HCEC 1CT (cell line): ENCODE measurements at regions not wholly inside any gene's neighbourhood (a gene's known extent, or its start where the extent isn't known, plus 50 kb on each side); places are given as distances from the start of the nearest gene placed in this dataset.
"Not testable (repeated sequence)": the region's sequence is repeated elsewhere in the genome, so short reads cannot be mapped to it uniquely, and the experiment has no call there.

ENCODE experiments used
- DNase-seq: peaks from one replicate; pipeline ENCODE4 v3.0.0-alpha.2; 2017

DNA sequence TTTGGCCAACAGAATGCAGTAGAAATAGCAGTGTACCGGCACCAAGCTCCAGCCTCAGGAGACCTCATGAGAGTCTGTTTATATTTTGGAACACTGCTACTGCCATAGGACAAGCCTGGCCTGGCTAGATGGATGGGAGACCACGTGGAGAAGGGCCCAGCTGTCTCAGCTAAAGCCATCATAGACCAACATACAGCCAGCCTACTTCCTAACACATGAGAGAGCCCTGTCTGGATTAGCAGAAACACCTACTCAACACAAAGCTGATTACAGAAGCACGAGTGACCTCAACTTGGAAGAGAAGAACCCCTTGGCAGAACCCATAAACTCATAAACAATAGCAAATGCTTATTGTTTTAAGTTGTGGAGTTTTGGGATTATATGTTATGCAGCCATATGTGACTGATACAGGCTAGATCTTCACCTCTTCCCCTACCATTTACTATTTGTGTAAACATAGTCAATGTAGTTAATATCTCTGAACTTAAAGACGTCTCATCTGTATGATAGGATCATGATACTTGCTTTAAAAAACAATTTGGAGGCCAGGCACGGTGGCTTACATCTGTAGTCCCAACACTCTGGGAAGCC, 199.4 kb upstream of the ZNF217 start:
- DNase-seq, result no peak

DNA sequence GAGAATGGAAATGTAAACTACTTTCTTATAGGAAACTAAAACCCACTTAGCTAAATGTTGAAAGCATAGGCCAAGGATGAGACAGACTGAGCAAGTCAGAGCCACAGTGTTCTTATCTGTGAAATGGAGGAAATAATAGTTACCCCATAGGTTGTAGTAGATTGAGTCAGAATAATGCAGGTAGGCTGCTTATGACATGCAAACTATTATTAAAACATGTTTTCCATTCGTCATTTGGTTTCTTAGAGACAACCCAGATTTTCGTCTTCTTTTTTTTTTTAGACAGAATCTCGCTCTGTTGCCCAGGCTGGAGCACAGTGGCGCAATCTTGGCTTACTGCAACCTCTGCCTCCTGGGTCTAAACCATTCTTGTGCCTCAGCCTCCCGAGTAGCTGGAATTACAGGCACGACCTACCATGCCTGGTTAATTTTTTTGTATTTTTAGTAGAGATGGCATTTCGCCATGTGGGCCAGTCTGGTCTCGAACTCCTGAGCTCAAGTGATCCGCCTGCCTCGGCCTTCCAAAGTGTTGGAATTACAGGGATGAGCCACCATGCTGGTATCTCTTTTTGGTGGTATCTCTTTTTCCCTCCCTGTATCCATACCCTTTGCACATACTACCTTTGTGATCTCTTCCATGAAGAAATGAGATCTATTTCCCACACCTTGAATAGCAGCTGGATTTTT, 196.5 kb upstream of the ZNF217 start:
- DNase-seq, result no peak

DNA sequence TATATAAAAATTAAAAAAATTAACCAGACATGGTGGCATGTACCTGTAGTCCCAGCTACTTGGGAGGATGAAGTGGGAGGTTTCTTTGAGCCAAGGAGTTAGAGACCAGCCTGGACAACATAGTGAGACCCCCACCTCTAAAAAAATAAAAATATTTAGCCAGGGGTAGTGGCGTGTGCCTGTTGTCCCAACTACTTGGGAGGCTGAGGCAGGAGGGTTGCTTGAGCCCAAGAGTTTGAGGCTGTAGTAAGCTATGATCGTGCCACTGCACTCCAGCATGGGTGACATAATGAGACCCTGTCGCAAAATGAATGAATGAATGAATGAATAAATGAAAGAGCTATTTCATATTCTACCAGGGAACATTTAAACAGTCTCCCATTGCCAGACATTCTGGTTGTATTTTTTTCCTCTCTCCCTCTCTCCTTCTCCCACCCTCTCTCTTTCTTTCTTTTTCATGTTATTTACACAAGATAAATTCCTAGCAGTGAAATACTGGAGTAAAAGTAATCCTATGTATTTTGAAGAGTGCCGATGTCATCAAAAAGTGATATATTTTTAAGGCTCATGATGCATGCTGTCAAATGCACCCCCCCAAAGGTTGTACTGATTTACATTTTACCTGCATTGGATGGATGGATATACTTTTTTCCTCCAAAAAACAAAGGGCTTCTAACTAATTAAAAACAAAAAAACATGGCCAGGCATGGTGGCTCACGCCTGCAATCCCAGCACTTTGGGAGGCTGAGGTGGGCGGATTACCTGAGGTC, 194.8 kb upstream of the ZNF217 start:
- no peak for DNase-seq

DNA sequence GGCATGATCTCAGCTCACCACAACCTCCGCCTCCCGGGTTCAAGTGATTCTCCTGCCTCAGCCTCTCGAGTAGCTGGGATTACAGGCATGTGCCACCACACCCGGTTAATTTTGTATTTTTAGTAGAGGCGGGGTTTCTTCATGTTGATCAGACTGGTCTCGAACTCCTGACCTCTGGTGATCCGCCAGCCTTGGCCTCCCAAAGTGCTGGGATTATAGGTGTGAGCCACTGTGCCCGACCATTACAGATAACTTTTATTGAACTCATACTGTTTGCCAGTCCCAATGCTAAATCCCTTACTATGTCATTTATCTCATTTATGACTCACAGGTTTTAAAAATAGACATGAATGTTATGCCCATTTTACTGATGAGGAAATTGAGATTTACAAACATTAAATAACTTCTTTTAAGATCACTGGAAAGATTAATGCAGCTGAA, 193.9 kb upstream of the ZNF217 start:
- not testable (repeated sequence) for DNase-seq

DNA sequence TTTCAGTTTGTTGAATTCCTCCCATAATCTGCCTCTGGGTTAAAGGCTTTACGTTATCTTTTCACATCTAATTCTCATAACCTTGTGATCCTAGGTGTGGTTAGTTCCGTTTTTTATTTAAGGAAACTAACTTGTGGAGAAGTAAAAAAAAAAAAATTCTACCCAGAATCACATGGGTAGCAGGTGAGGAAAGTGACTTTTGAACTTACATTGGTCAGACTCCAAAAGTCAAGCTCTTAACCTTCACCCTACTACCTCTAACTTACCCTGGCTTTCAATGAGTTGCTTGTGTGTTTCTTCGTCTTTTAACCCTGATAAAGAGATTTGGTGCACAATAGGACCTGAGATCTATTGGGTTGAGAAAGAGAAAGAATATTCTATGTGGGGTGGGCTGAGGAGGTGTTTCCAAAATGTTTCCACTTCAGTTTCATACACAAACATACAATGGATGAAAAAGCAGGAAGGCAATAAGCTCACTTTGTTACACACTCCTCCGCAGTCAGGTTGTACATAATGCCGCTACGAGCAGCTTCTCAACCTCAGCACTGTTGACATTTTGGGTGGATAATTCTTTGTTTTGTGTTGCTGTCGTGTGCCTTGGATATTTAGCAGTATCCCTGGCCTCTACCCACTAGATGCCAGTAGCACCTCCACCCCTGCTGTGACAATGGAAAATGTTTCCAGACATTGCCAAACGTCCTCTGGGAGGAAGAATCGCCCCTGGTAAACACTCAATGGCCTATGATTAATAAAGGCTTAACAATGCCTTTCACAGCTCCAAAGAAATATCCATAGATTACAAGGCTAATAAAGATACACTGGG, 193.0 kb upstream of the ZNF217 start:
- DNase-seq, result no peak

DNA sequence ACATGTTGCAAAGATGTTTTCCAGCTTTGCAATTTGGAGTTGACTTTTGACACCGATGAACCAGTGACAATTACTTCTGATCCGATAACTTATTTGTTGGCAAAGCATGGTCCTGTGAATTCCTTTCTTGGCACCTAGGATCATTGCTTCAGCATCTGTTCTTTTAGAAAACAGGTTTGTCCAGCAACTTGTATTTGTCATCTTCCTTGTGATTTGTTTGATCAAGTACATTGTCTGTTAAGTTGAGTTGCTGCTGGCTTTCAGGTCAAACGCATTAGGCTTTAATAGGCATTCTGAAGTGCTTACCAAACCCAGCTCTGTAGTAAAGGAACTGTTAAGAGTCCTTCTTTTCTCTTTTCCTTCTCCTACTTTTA, 192.4 kb upstream of the ZNF217 start:
- no peak for DNase-seq

DNA sequence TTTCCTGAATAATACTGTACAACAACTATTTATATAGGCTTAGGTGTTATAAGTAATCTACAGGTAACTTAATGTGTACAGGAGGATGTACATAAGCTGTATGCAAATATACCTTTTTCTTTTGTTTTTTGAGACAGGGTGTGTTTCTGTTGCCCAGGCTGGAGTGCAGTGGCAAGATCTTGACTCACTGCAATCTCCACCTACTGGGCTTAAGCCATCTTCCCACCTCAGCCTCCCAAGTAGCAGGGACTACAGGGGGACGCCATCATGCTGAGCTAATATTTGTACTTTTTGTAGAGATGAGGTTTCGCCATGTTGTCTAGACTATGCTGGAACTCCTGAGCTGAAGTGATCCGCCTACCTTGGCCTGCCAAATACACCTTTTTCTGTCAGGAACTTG, 191.7 kb upstream of the ZNF217 start:
- no peak for DNase-seq

DNA sequence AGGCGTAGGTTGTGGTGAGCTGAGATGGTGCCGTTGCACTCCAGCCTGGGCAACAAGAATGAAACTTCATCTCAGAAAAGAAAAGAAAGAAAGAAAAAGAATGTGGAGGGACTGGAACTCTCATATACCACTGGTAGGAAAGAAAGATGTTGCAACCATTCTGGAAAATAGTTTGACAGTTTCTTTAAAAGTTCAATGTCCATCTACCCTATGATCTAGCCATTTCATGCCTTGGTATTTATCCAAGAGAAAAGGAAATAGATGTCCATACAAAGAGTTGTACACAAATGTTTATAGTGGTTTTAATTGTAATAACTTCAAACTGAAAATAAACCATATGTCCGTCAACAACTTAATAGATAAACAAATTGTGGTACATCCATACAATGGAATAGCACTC, 190.1 kb upstream of the ZNF217 start:
- DNase-seq, result no peak

DNA sequence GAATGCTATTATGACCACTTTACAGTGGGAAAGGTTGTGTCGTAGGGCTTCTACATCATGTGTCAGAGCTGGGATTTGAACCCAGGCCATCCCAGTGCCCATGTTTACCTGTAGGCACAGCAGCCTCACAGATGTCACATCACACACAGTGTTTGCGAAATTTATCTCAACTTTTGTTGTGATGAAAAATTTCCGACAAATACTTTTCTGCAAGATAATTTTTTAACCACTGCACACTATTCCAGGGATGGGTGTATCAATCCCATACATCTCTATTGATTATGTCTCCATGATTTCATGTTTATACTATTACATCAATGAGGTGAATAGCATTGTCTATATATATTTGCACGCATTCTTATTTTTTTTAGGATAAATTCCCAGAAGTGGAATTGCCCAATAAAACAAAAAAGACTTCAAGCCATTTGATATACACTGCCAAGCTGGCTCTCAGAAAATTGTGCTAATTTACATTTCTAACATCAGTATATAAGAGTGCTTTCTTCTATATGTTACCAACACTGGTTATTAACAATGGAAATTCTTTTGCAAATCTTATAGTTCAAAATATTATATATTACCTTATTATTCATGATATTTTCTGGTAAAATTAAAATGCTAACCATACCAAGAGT, 189.1 kb upstream of the ZNF217 start:
- no peak for DNase-seq

DNA sequence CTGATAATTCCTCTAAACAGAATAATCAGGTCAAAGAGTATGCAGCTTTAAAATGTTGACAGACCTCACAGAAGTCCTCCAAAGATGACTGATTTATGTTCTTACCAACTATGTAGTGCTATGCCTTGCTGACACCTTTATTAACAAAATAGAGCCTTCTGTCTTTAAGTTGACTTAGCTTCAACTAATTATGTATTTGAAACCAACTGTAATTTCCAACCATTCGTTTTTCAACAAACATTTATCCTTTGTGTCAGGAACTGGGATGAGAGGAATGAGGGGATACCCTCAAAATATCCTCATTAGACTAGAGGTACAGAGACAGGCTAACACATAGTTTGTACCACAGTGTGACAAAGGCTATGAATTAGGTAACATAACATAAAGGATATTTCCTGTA, 186.2 kb upstream of the ZNF217 start:
- DNase-seq, result no peak

DNA sequence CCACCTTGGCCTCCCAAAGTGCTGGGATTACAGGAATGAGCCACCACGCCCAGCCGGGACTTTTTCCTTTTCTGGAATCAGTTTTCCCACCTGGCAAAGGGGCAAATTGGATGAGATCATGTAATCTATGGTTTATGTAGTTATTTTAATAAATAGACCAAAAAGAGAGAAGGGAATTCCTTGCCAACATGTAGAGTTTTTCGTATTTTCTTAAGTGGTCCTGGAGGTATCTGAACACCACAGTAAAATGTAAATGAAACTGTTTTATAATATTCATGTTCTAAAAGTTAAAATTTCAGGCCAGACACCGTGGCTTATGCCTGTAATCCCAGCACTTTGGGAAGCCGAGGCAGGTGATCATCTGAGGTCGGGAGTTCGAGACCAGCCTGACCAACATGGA, 185.1 kb upstream of the ZNF217 start:
- no peak for DNase-seq

DNA sequence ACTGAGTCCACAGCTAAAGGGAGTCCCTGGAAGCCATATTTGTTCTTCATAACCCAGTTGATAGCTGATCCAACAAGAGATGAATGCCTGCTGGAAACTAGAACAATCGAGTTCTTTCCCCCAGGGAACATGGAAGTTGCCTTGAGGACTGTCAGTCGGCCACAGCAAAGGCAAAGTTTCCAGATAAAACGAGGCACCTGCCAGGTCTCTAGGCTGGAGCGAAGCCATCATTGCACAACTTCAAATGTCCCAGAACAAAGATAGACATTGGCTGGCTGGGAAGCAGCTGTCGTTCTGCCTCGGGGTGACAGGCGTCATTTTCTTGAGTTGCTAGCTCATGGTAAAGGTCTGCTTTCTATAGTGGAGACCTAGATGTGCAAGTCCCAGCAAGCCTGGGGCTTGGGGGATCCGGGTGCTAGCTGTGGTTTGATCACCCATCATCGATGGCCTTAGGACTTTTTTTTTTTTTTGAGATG, 184.4 kb upstream of the ZNF217 start:
- no peak for DNase-seq

DNA sequence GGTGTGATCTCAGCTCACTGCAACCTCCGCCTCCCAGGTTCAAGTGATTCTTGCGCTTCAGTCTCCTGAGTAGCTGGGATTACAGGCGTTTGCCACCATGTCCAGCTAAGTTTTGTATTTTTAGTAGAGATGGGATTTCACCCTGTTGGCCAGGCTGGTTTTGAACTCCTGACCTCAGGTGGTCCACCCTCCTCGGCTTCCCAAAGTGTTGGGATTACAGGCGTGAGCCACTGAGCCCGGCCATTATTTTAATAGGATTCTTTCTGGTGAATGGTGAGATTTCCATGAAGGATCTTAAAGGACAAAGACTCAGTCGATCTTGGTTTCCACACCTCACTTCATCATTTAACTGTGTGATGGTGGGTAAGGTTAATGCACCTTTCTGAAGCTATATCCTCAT, 183.8 kb upstream of the ZNF217 start:
- not testable (repeated sequence) for DNase-seq

DNA sequence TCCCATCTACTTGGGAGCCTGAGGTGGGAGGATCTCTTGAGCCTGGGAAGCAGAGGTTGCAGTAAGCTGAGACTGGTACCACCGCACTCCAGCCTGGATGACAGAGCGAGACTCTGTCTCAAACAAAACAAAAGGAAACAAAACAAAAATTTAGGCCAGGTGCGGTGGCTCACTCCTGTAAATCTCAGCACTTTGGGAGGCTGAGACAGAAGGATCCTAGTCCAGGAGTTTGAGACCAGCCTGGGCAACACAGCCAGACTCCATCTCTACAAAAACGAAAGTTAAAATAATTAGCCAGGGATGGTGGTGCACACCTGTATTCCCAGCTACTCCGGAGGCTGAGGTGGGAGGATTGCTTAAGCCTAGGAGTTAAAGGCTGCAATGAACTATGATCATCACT, 183.2 kb upstream of the ZNF217 start:
- DNase-seq, result no peak

DNA sequence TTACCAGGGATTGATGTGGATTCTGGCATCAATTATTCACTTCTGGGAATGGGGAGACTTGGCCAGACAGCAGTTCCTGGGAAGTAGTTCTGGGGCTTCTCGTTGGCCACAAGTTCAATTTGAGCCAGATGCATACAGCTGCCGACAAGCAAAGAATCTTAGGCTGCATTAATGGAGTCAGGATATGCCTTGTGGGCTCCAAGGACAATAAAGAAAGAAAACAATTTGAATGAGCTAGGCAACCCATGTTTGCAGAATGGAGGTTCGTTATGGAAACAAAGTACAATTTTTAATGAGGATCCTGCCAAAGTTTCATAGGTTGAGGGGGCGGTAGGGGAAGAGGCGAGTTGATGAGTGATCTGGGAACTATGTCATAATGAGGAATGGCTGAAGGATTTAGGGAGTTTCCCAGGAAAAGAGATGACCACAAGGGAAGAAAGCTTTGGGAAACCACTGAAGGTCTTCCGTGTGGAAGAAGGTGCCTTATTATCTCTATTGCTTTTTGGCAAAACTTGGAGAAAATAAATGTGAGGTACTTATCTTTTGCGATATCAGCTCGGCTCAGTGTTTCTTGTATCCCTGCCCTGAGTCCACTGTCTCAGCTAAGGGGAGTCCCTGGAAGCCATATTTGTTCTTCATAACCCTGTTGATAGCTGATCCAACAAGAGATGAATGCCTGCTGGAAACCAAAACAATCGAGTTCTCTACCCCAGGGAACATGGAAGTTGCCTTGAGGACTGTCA, 181.0 kb upstream of the ZNF217 start:
- peak; percentile 97 for DNase-seq

DNA sequence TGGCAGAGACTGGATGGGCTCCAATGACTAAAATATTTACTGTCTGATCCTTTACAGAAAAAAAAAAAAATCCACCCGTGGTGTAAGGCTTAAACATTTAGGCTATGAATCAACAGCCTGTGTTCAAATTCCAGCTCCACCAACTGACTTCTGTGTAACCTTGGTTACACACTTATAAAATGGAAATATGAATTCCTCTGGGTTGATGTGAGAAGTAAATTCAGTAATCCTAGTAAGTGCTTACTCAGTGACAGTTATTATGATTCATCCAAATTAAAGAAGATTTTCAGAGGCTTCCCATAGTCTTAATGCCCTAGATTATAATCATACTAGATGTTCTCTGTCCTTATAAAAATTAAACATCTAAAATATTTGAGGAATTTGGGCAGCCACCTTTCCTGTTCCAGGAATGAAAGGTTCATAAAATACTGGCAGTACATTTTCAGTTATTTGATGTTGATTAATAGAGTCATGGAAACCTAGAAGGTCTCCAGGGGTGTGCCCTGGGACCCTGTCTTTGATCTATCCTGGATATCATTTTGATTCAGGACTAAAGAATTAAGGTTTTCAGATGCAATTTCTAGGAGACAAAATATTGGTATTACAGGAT, 180.3 kb upstream of the ZNF217 start:
- peak; percentile 100 for DNase-seq

DNA sequence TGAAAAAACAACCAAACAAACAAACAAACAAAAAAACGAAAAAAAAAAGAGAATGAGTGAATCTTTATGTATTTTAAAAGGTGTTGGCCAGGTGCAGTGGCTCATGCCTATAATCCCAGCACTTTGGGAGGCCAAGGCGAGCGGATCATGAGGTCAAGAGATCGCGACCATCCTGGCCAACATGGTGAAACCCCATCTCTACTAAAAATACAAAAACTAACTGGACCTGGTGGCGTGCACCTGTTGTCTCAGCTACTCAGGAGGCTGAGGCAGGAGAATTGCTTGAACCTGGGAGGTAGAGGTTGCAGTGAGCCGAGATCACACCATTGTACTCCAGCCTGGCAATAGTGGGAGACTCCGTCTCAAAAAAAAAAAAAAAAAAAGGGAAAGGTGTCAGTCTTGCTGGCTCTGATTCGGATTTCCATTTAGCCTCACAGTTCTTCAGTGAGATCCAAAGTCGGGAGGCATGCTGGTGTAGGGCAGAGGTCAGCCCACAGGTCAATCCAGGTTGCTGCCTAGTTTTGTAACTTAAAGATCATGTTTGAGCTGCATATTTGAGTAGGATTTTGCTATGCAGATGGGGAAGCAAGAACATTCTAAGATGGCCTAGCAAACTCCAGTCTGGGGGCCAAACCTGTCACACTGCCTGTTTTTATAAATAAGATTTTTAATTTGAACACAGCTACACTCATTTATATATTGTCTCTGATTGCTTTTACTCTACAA, 179.6 kb upstream of the ZNF217 start:
- DNase-seq, result not testable (repeated sequence)

DNA sequence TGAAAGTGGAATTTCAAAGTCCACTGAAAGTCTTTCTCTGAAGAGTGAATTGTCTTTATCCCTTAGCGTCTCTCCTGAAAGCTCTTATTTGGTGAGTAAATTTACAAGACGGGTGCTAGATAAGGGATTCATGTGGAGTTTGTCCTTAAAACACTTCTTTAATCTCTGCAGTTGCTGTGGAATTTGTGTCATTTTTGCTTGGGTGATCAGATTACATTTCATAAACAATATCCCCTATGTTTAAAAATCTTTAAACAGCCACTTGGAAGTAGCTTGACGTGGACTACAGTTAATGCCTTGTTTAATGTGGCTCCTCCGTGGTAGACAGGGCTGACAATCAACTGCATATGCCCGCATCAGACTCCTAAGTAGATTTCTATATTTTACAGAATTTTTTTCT, 175.4 kb upstream of the ZNF217 start:
- peak; percentile 47 for DNase-seq

DNA sequence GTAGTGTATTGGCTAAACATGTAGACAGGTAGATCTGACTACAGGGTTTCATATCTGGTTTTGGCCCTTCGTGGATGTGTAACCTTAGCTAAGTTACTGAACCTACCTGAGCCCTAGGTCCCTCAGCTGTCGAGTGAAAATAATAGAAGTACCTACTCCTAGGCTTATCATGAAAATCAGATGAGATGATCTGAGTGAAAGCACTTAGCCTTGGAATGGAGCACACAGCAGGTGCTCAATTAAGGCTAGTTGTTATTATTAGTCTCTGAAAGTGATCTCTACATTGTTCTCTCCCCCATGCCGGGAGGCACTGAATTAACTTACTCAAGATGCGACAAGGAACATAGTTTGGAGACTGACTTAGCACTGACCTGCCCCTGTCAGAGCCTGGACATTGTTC, 174.7 kb upstream of the ZNF217 start:
- DNase-seq, result no peak

DNA sequence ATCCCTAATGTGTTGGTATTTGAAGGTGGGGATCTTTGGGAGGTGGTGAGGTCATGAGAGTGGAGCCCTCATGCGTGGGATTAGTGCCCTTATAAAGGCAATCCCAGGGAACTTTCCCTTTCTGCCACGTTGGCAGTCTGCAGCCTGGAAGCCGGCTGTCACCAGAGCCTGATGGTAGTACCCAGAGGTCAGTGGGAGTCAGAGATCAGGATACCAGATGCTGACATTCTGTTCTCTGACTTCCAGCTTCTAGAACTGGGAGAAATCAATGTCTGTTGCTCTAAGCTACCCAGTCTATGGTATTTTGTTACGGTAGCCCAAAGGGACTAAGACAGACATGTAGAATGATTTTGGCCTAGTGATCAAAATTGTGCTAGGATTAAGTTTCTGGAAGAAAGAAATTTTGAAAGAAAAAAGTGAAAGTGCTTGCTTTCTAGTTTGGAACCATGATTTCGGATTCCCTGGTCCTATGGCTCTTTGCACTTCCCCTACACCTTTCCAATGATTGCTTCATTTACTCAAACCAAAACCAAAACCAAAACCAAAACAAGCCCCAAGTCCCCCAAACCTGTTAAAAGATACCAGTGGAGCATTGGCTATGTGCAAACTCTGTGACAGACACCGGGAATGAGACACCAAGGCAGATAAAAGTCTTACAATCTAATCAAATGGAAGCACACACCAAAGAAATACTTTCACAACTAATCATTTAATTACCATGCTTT, 173.7 kb upstream of the ZNF217 start:
- DNase-seq, result no peak
